ENCODE measurements at regions not wholly inside any gene's neighbourhood (a gene's known extent, or its start where the extent isn't known, plus 50 kb on each side); places are given as distances from the start of the nearest gene placed in this dataset.
A peak's percentile ranks its signal among the peaks of the same experiment; 100 is the strongest.
"Not testable (repeated sequence)": the region's sequence is repeated elsewhere in the genome, so short reads cannot be mapped to it uniquely, and the experiment has no call there.

- Mint-ChIP-seq H3K4me1 (no peaks in the 10 kb centered on the region), H3K27me3 (no peaks in the 10 kb centered on the region), H3K9me3 (peaks cover 0 to 2% (median 0%) of the 10 kb centered on the region in 7 donors), H3K27ac (peak overlapping the region in 1 of 6 donors; percentile 59), H3K36me3 (no peaks in the 10 kb centered on the region), H3K4me3 (no peak overlapping the region)
- ATAC-seq (ENCODE audit: low read depth in 2 of 2) (no peak), DNase-seq (no peak)
Observed at GRCh38 chr16:13322336-13322735, 420.9 kb downstream of the SHISA9 start.

- H3K9me3 Mint-ChIP-seq, result peaks cover 0 to 5% (median 1%) of the 10 kb centered on the region in 7 donors
- DNase-seq (no peak), ATAC-seq (ENCODE audit: low read depth in 2 of 2) (no peak)
- H3K27ac Mint-ChIP-seq, result no peak overlapping the region
- no peaks in the 10 kb centered on the region for H3K36me3 Mint-ChIP-seq
- H3K27me3 Mint-ChIP-seq, result no peaks in the 10 kb centered on the region
- no peaks in the 10 kb centered on the region for H3K4me1 Mint-ChIP-seq
- no peak overlapping the region for H3K4me3 Mint-ChIP-seq
Observed at GRCh38 chr16:13324851-13325250, 423.5 kb downstream of the SHISA9 start.

- Mint-ChIP-seq H3K27me3 (no peaks in the 10 kb centered on the region), H3K4me3 (no peak overlapping the region), H3K27ac (no peak overlapping the region), H3K36me3 (no peaks in the 10 kb centered on the region), H3K4me1 (no peaks in the 10 kb centered on the region), H3K9me3 (peaks cover 0 to 5% (median 1%) of the 10 kb centered on the region in 7 donors)
- no peak for ATAC-seq (ENCODE audit: low read depth in 2 of 2)
- DNase-seq, result no peak
Observed at GRCh38 chr16:13325396-13325795, 424.0 kb downstream of the SHISA9 start.

GRCh38 chr16:13331918-13332317, 430.5 kb downstream of the SHISA9 start:
- Mint-ChIP-seq H3K4me1 (no peaks in the 10 kb centered on the region), H3K27ac (peak overlapping the region in 1 of 6 donors; percentile 57), H3K9me3 (peaks cover 0 to 5% (median 0%) of the 10 kb centered on the region in 7 donors), H3K36me3 (no peaks in the 10 kb centered on the region), H3K4me3 (no peak overlapping the region), H3K27me3 (peaks cover 5 to 9% (median 8%) of the 10 kb centered on the region in 3 donors)
- ATAC-seq (ENCODE audit: low read depth in 2 of 2), result no peak
- DNase-seq, result no peak

- H3K27ac Mint-ChIP-seq, result no peak overlapping the region
- H3K4me3 Mint-ChIP-seq, result no peak overlapping the region
- no peak for DNase-seq
- peaks cover 0 to 5% (median 2%) of the 10 kb centered on the region in 7 donors for H3K9me3 Mint-ChIP-seq
- no peaks in the 10 kb centered on the region for H3K4me1 Mint-ChIP-seq
- peaks cover 5 to 9% (median 8%) of the 10 kb centered on the region in 3 donors for H3K27me3 Mint-ChIP-seq
- H3K36me3 Mint-ChIP-seq, result no peaks in the 10 kb centered on the region
- ATAC-seq (ENCODE audit: low read depth in 2 of 2), result no peak
Observed at GRCh38 chr16:13332713-13333255, 431.4 kb downstream of the SHISA9 start.

- Mint-ChIP-seq H3K9me3 (peaks cover 0 to 5% (median 2%) of the 10 kb centered on the region in 7 donors), H3K4me3 (no peak overlapping the region), H3K27me3 (peaks cover 5 to 9% (median 8%) of the 10 kb centered on the region in 3 donors), H3K4me1 (no peaks in the 10 kb centered on the region), H3K36me3 (no peaks in the 10 kb centered on the region), H3K27ac (no peak overlapping the region)
- ATAC-seq (ENCODE audit: low read depth in 2 of 2) (no peak), DNase-seq (no peak)
Observed at GRCh38 chr16:13333336-13333735, 431.9 kb downstream of the SHISA9 start.

GRCh38 chr16:13335879-13336278, 434.5 kb downstream of the SHISA9 start:
- no peak overlapping the region for H3K4me3 Mint-ChIP-seq
- no peaks in the 10 kb centered on the region for H3K4me1 Mint-ChIP-seq
- ATAC-seq (ENCODE audit: low read depth in 2 of 2) (no peak), DNase-seq (no peak)
- H3K36me3 Mint-ChIP-seq, result no peaks in the 10 kb centered on the region
- H3K27ac Mint-ChIP-seq, result peak overlapping the region in 1 of 6 donors; percentile 66
- peaks cover 5 to 19% (median 8%) of the 10 kb centered on the region in 3 donors for H3K27me3 Mint-ChIP-seq
- H3K9me3 Mint-ChIP-seq, result peaks cover 0 to 4% (median 0%) of the 10 kb centered on the region in 7 donors

- Mint-ChIP-seq H3K36me3 (no peaks in the 10 kb centered on the region), H3K4me1 (no peaks in the 10 kb centered on the region), H3K27ac (no peak overlapping the region), H3K27me3 (peaks cover 5 to 19% (median 8%) of the 10 kb centered on the region in 3 donors), H3K9me3 (peaks cover 0 to 4% (median 0%) of the 10 kb centered on the region in 7 donors), H3K4me3 (no peak overlapping the region)
- DNase-seq (no peak), ATAC-seq (ENCODE audit: low read depth in 2 of 2) (no peak)
Observed at GRCh38 chr16:13336335-13336734, 434.9 kb downstream of the SHISA9 start.

GRCh38 chr16:13336907-13337881, 435.8 kb downstream of the SHISA9 start:
- H3K36me3 Mint-ChIP-seq; H3K4me1 Mint-ChIP-seq; ATAC-seq (ENCODE audit: low read depth in 2 of 2): not testable (repeated sequence)

GRCh38 chr16:13338044-13338443, 436.6 kb downstream of the SHISA9 start:
- Mint-ChIP-seq H3K9me3 (peaks cover 0 to 2% (median 0%) of the 10 kb centered on the region in 7 donors), H3K4me3 (no peak overlapping the region), H3K27me3 (peaks cover 0 to 16% (median 0%) of the 10 kb centered on the region in 3 donors), H3K4me1 (no peaks in the 10 kb centered on the region), H3K36me3 (no peaks in the 10 kb centered on the region), H3K27ac (no peak overlapping the region)
- no peak for ATAC-seq (ENCODE audit: low read depth in 2 of 2)
- no peak for DNase-seq

More at GRCh38 chr16:13336907-13337881, 435.8 kb downstream of the SHISA9 start:
- H3K4me3 Mint-ChIP-seq, H3K27ac Mint-ChIP-seq, DNase-seq, H3K9me3 Mint-ChIP-seq: not testable (repeated sequence)
- H3K27me3 Mint-ChIP-seq, result peaks cover under 1 to 19% (median under 1%) of the 10 kb centered on the region in 3 donors

- Mint-ChIP-seq H3K4me3 (no peak overlapping the region), H3K9me3 (peaks cover 0 to under 1% (median 0%) of the 10 kb centered on the region in 7 donors), H3K27ac (no peak overlapping the region), H3K36me3 (no peaks in the 10 kb centered on the region), H3K4me1 (no peaks in the 10 kb centered on the region), H3K27me3 (peaks cover 0 to 10% (median 0%) of the 10 kb centered on the region in 3 donors)
- ATAC-seq (ENCODE audit: low read depth in 2 of 2) (no peak), DNase-seq (no peak)
Observed at GRCh38 chr16:13342675-13343074, 441.3 kb downstream of the SHISA9 start.

GRCh38 chr16:13344001-13344400, 442.6 kb downstream of the SHISA9 start:
- Mint-ChIP-seq H3K9me3 (no peaks in the 10 kb centered on the region), H3K27ac (no peak overlapping the region), H3K4me1 (no peaks in the 10 kb centered on the region)

GRCh38 chr16:13348416-13348815, 447.0 kb downstream of the SHISA9 start:
- Mint-ChIP-seq H3K27ac (no peak overlapping the region), H3K4me1 (no peaks in the 10 kb centered on the region), H3K9me3 (no peaks in the 10 kb centered on the region), H3K27me3 (no peaks in the 10 kb centered on the region), H3K4me3 (no peak overlapping the region), H3K36me3 (no peaks in the 10 kb centered on the region)
- DNase-seq (no peak), ATAC-seq (ENCODE audit: low read depth in 2 of 2) (no peak)

More at GRCh38 chr16:13344001-13344400, 442.6 kb downstream of the SHISA9 start:
- ATAC-seq (ENCODE audit: low read depth in 2 of 2) (no peak), DNase-seq (no peak)
- Mint-ChIP-seq H3K27me3 (peaks cover 0 to 4% (median 0%) of the 10 kb centered on the region in 3 donors), H3K4me3 (no peak overlapping the region), H3K36me3 (no peaks in the 10 kb centered on the region)

- H3K36me3 Mint-ChIP-seq, result no peaks in the 10 kb centered on the region
- DNase-seq (no peak), ATAC-seq (ENCODE audit: low read depth in 2 of 2) (no peak)
- H3K27me3 Mint-ChIP-seq, result no peaks in the 10 kb centered on the region
- no peak overlapping the region for H3K4me3 Mint-ChIP-seq
- no peak overlapping the region for H3K27ac Mint-ChIP-seq
- H3K9me3 Mint-ChIP-seq, result no peaks in the 10 kb centered on the region
- H3K4me1 Mint-ChIP-seq, result no peaks in the 10 kb centered on the region
Observed at GRCh38 chr16:13350000-13350399, 448.6 kb downstream of the SHISA9 start.
